Astrocyte (in vitro differentiated cells and primary cell): ENCODE measurements at regions not wholly inside any gene's neighbourhood (a gene's known extent, or its start where the extent isn't known, plus 50 kb on each side); places are given as distances from the start of the nearest gene placed in this dataset.

ENCODE experiments used
- EZH2 ChIP-seq: IDR thresholded peaks from 2 replicates; pipeline ENCODE4 v1.6.1; 2012; ENCODE audit warnings: mild to moderate bottlenecking, low read length, inconsistent platforms; ENCODE audit not compliant: insufficient read depth
- TF ChIP-seq, protein P1 (sequence below): IDR thresholded peaks from 2 replicates; pipeline ENCODE4 v1.5.1; 2011; ENCODE audit warnings: low read depth, mild to moderate bottlenecking, inconsistent platforms, low read length, moderate library complexity; ENCODE audit not compliant: insufficient read depth

DNA sequence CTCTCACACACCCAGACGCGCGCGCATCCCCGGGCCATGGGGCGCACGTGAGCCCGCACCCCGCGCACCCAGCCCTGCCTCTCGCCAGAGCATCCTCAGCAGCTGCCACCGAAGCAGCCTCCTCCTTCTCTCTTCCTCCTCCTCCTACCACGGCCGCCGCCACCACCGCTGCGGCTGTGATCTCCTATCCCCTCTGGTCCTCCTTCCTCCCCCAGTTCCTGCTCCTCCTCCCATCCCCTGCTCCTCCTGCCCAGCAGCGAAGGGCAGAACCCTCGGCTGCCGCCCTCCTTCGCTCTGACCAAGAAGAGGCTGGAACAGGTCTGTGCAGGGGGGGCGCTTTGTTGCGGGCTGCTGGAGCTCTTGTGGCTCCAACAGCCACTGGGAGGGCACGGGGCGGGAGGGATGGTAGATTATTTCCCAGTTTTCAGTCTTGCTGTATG lies 148.7 kb upstream of the CHRDL1 start:
- TF ChIP-seq EZH2: no peak
- TF ChIP-seq, protein P1, sequence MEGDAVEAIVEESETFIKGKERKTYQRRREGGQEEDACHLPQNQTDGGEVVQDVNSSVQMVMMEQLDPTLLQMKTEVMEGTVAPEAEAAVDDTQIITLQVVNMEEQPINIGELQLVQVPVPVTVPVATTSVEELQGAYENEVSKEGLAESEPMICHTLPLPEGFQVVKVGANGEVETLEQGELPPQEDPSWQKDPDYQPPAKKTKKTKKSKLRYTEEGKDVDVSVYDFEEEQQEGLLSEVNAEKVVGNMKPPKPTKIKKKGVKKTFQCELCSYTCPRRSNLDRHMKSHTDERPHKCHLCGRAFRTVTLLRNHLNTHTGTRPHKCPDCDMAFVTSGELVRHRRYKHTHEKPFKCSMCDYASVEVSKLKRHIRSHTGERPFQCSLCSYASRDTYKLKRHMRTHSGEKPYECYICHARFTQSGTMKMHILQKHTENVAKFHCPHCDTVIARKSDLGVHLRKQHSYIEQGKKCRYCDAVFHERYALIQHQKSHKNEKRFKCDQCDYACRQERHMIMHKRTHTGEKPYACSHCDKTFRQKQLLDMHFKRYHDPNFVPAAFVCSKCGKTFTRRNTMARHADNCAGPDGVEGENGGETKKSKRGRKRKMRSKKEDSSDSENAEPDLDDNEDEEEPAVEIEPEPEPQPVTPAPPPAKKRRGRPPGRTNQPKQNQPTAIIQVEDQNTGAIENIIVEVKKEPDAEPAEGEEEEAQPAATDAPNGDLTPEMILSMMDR: no peak
